KBM-7 (cell line): ENCODE measurements at regions not wholly inside any gene's neighbourhood (a gene's known extent, or its start where the extent isn't known, plus 50 kb on each side); places are given as distances from the start of the nearest gene placed in this dataset.
A peak's percentile ranks its signal among the peaks of the same experiment; 100 is the strongest.

Experiments
- DNase-seq: peaks from one replicate; pipeline ENCODE4 v3.0.0-alpha.2; 2015
- in situ Hi-C: fragments of 300-500 bp; cut with MboI; formaldehyde crosslinking; loops from 2 replicates; pipeline ENCODE4 v1.14.3; 2020; ENCODE audit warnings: low sequenced_read_pairs, low pct_unique_long_range_greater_than_20kb, mixed read lengths

DNA sequence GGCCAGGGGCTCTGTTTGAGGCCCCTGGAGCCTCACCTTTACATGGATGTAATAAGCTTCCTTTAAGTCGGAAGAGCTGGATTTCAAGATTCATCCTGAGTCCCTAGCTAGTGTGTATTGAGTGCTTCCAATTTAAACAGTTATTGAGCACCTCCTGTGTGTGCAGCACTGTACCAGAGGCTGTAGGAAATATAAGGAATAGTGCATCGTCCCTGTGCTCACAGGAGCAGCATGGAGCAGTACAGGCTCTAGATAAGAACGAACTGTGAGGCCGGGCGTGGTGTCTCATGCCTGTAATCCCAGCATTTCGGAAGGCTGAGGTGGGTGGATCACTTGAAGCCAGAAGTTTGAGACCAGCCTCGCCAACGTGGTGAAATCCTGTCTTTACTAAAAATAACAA, 65.8 kb upstream of the METAP2 start:
- in situ Hi-C loops = no loop called here
- DNase-seq = no peak

DNA sequence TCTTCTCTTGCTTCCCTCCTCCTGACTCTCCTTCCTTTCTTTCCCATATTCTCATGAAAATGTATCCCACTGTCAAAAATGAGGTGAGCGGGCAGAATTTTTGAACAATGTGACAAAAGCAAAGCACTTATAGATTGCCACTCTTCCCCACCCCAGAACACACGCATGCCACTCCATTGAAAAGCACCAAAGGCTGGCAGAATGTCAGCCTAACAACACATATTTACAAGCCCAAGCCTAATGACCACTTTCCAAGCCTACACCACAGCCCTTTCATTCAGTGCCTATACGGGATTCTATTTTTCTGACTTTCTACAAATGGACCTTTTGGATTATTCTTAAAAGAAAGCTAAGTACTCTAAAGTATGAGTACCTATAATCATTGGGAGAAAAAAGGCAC, 62.9 kb upstream of the METAP2 start:
- in situ Hi-C loops = no loop called here
- DNase-seq = no peak

GRCh38 chr12:95411466-95411865, 62.5 kb upstream of the METAP2 start:
- DNase-seq = no peak
- in situ Hi-C loops = no loop called here

GRCh38 chr12:95412482-95413311, 61.3 kb upstream of the METAP2 start:
- DNase-seq = no peak
- in situ Hi-C loops = no loop called here

- in situ Hi-C loops = no loop called here
- DNase-seq = no peak
Measured at GRCh38 chr12:95413576-95413975, 60.4 kb upstream of the METAP2 start.

- peak; percentile 9 for DNase-seq
- in situ Hi-C loops = no loop called here
Measured at GRCh38 chr12:95415451-95415850, 58.5 kb upstream of the METAP2 start.

DNA sequence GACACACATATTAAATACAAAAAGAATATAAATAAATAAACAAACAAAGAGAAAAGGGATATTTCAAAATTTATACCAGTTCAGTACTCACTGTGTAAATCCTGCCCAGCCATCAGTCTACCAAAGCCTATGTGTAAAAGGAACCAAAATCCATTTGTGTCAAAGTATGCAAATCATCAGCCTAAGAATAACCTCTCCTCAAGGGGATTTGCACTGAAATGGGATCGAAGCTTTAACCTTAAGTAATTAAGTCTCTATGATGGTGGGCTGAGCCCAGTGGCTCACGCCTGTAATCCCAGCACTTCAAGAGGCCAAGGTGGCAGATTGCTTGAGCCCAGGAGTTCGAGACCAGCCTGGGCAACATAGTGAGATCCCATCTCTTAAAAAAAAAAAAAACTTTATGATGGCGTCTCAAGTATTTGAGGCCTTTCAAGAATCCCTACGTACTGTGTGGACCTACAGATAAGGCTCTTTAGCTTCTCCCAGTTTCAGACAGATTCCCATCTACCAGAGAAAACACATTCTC, 57.8 kb upstream of the METAP2 start:
- no peak for DNase-seq
- in situ Hi-C loops = no loop called here

- no peak for DNase-seq
- in situ Hi-C loops = no loop called here
Measured at GRCh38 chr12:95417372-95417771, 56.6 kb upstream of the METAP2 start.

- DNase-seq = no peak
- in situ Hi-C loops = no loop called here
Measured at GRCh38 chr12:95418142-95418541, 55.8 kb upstream of the METAP2 start.
